Endodermal cell (in vitro differentiated cells): ENCODE measurements at regions not wholly inside any gene's neighbourhood (a gene's known extent, or its start where the extent isn't known, plus 50 kb on each side); places are given as distances from the start of the nearest gene placed in this dataset.

Experiments
- DNase-seq: peaks from one replicate; pipeline ENCODE4 v3.0.0-alpha.2; 2017
- H3K27ac ChIP-seq: 2 replicates; pipeline ENCODE4 v1.5.1; 2013; ENCODE audit warnings: mild to moderate bottlenecking, low read depth, low read length, moderate library complexity
- H3K27me3 ChIP-seq: 2 replicates; pipeline ENCODE4 v1.6.1; 2013; ENCODE audit warnings: mild to moderate bottlenecking, low read length, moderate library complexity; ENCODE audit not compliant: insufficient read depth, control insufficient read depth, poor library complexity, severe bottlenecking
- H3K36me3 ChIP-seq: 2 replicates; pipeline ENCODE4 v1.7.0; 2013; ENCODE audit warnings: mild to moderate bottlenecking, low read length, moderate library complexity; ENCODE audit not compliant: control insufficient read depth, insufficient read depth
- H3K4me1 ChIP-seq: one replicate; pipeline ENCODE4 v1.7.0; 2013; ENCODE audit warnings: low read length; ENCODE audit not compliant: control insufficient read depth, insufficient read depth
- H3K4me3 ChIP-seq: 2 replicates; pipeline ENCODE4 v1.5.1; 2013; ENCODE audit warnings: mild to moderate bottlenecking, low read length, moderate library complexity
- H3K9ac ChIP-seq: 2 replicates; pipeline ENCODE4 v1.6.1; 2013; ENCODE audit warnings: mild to moderate bottlenecking, low read length, moderate library complexity; ENCODE audit not compliant: poor library complexity, severe bottlenecking; ENCODE audit errors: extremely low read depth
- H3K9me3 ChIP-seq: 2 replicates; pipeline ENCODE4 v1.6.1; 2013; ENCODE audit warnings: mild to moderate bottlenecking, low read length, moderate library complexity; ENCODE audit not compliant: control insufficient read depth
- H3K27ac Mint-ChIP-seq: 2 replicates; pipeline ENCODE4 v1.8.0; 2020; ENCODE audit warnings: mixed read lengths
- H3K27me3 Mint-ChIP-seq: 2 replicates; pipeline ENCODE4 v1.8.0; 2021; ENCODE audit warnings: mild to moderate bottlenecking, mixed read lengths; ENCODE audit not compliant: insufficient read depth
- H3K36me3 Mint-ChIP-seq: 2 replicates; pipeline ENCODE4 v1.8.0; 2020; ENCODE audit warnings: low read depth, mixed read lengths
- H3K4me1 Mint-ChIP-seq: 2 replicates; pipeline ENCODE4 v1.8.0; 2020; ENCODE audit warnings: mixed read lengths
- H3K4me3 Mint-ChIP-seq: 2 replicates; pipeline ENCODE4 v1.8.0; 2020; ENCODE audit warnings: mild to moderate bottlenecking, moderate library complexity, mixed read lengths
- H3K9me3 Mint-ChIP-seq: 2 replicates; pipeline ENCODE4 v1.8.0; 2020; ENCODE audit warnings: mild to moderate bottlenecking, mixed read lengths
- WGBS, 2 experiments: methylation state at CpG; one replicate each; pipeline versions ENCODE4 v1.1.5 to v1.1.7; 2013; ENCODE audit warnings: missing lambda C conversion rate in 2 of 2, mixed read lengths in 1 of 2; ENCODE audit not compliant: insufficient coverage in 1 of 2, insufficient read length in 1 of 2; 5-methylcytosine and 5-hydroxymethylcytosine counted together
- TF ChIP-seq, protein P1 (sequence below): fragments of 200-600 bp; sonication (generic); conservative IDR thresholded peaks from 2 replicates; pipeline ENCODE4 v1.5.0; 2021; ENCODE audit warnings: antibody characterized with exemption, mild to moderate bottlenecking

GRCh38 chr6:90947184-90948064 is 360.6 kb upstream of the MAP3K7 start:
- DNase-seq, result no peak
- Mint-ChIP-seq H3K9me3 (no peaks in the 10 kb centered on the region), H3K4me1 (peaks cover 16% of the 10 kb centered on the region), H3K36me3 (no peaks in the 10 kb centered on the region), H3K27ac (no peak overlapping the region), H3K4me3 (no peak overlapping the region), H3K27me3 (peaks cover 7% of the 10 kb centered on the region)
- TF ChIP-seq, protein P1, sequence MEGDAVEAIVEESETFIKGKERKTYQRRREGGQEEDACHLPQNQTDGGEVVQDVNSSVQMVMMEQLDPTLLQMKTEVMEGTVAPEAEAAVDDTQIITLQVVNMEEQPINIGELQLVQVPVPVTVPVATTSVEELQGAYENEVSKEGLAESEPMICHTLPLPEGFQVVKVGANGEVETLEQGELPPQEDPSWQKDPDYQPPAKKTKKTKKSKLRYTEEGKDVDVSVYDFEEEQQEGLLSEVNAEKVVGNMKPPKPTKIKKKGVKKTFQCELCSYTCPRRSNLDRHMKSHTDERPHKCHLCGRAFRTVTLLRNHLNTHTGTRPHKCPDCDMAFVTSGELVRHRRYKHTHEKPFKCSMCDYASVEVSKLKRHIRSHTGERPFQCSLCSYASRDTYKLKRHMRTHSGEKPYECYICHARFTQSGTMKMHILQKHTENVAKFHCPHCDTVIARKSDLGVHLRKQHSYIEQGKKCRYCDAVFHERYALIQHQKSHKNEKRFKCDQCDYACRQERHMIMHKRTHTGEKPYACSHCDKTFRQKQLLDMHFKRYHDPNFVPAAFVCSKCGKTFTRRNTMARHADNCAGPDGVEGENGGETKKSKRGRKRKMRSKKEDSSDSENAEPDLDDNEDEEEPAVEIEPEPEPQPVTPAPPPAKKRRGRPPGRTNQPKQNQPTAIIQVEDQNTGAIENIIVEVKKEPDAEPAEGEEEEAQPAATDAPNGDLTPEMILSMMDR, result no peak
- Histone ChIP-seq H3K36me3 (no peaks in the 10 kb centered on the region), H3K27me3 (no peaks in the 10 kb centered on the region), H3K9ac (no peak overlapping the region), H3K9me3 (no peaks in the 10 kb centered on the region), H3K4me1 (peaks cover 10% of the 10 kb centered on the region), H3K4me3 (no peak overlapping the region), H3K27ac (no peak overlapping the region)
- WGBS, 2 experiments, result 96 to 98% methylated on average over 7 to 29 of the region's 29 CpGs

- Mint-ChIP-seq H3K9me3 (no peaks in the 10 kb centered on the region), H3K4me1 (peaks cover 34% of the 10 kb centered on the region), H3K4me3 (no peak overlapping the region), H3K27ac (no peak overlapping the region), H3K36me3 (no peaks in the 10 kb centered on the region), H3K27me3 (no peaks in the 10 kb centered on the region)
- Histone ChIP-seq H3K4me3 (no peak overlapping the region), H3K36me3 (no peaks in the 10 kb centered on the region), H3K4me1 (peaks cover 10% of the 10 kb centered on the region), H3K27ac (no peak overlapping the region), H3K9me3 (no peaks in the 10 kb centered on the region), H3K9ac (no peak overlapping the region), H3K27me3 (no peaks in the 10 kb centered on the region)
- 88 to 98% methylated on average over 4 to 7 of the region's 7 CpGs for WGBS, 2 experiments
- TF ChIP-seq, protein P1, result no peak
- DNase-seq, result no peak
These were observed 355.0 kb upstream of the MAP3K7 start for GRCh38 chr6:90941885-90942284.

GRCh38 chr6:90940812-90941481 is 354.1 kb upstream of the MAP3K7 start:
- H3K4me1 Mint-ChIP-seq, result peaks cover 39% of the 10 kb centered on the region
- TF ChIP-seq, protein P1, result peak; percentile 82
- no peak overlapping the region for H3K9ac ChIP-seq
- H3K27ac ChIP-seq, result no peak overlapping the region
- no peak for DNase-seq
- H3K27me3 Mint-ChIP-seq, result no peaks in the 10 kb centered on the region
- 44 to 50% methylated on average over 2 to 5 of the region's 5 CpGs for WGBS, 2 experiments
- H3K36me3 Mint-ChIP-seq, result no peaks in the 10 kb centered on the region
- no peak overlapping the region for H3K4me3 Mint-ChIP-seq
- no peaks in the 10 kb centered on the region for H3K9me3 Mint-ChIP-seq
- no peaks in the 10 kb centered on the region for H3K36me3 ChIP-seq
- no peak overlapping the region for H3K27ac Mint-ChIP-seq
- no peaks in the 10 kb centered on the region for H3K27me3 ChIP-seq
- no peaks in the 10 kb centered on the region for H3K9me3 ChIP-seq
- no peak overlapping the region for H3K4me3 ChIP-seq
- peaks cover 14% of the 10 kb centered on the region for H3K4me1 ChIP-seq
